H1 (cell line): ENCODE measurements at regions not wholly inside any gene's neighbourhood (a gene's known extent, or its start where the extent isn't known, plus 50 kb on each side); places are given as distances from the start of the nearest gene placed in this dataset.

Source experiments
- CTCF ChIA-PET: fragments of 300-600 bp; sonication (Branson Sonifier 250); formaldehyde crosslinking; loops from one replicate; lab custom pipeline; 2021; ENCODE audit not compliant: partially characterized antibody; lab: Charles Lee
- POLR2A ChIA-PET: fragments of 300-600 bp; sonication (Branson Sonifier 250); formaldehyde crosslinking; loops from one replicate; lab custom pipeline; 2021; ENCODE audit warnings: inconsistent platforms; ENCODE audit not compliant: partially characterized antibody; lab: Charles Lee
- DNase-seq, 2 experiments: peaks; one replicate each; pipeline versions ENCODE4 v3.0.0 to v3.0.0-alpha.2; 2010 to 2022; ENCODE audit warnings: low spot score in 2 of 2, low read depth in 1 of 2, mixed read lengths in 1 of 2
- FAIRE-seq: peaks from 2 replicates; lab custom pipeline; 2011; peaks lifted over from hg19 to GRCh38; lab: Jason Lieb, UNC
- H2AFZ ChIP-seq: 2 replicates; pipeline ENCODE4 v1.8.1; 2012; ENCODE audit warnings: low read length, inconsistent platforms
- H2AK5ac ChIP-seq: 2 replicates; pipeline ENCODE4 v1.6.1; 2013; ENCODE audit warnings: low read depth, low read length
- H2BK120ac ChIP-seq: replicated peaks from 2 replicates; pipeline ENCODE3; 2013; ENCODE audit warnings: low read depth, low read length, inconsistent platforms
- H2BK12ac ChIP-seq: 2 replicates; pipeline ENCODE4 v1.6.1; 2013; ENCODE audit warnings: low read depth, low read length
- H2BK15ac ChIP-seq: 2 replicates; pipeline ENCODE4 v1.6.1; 2013; ENCODE audit warnings: low read length
- H2BK20ac ChIP-seq: 2 replicates; pipeline ENCODE4 v1.6.1; 2013; ENCODE audit warnings: low read length
- H2BK5ac ChIP-seq: 2 replicates; pipeline ENCODE4 v1.6.1; 2013; ENCODE audit warnings: low read depth, low read length
- H3K14ac ChIP-seq: 2 replicates; pipeline ENCODE4 v1.6.1; 2013; ENCODE audit warnings: inconsistent platforms; ENCODE audit not compliant: insufficient read length
- H3K18ac ChIP-seq: 2 replicates; pipeline ENCODE4 v1.6.1; 2013; ENCODE audit warnings: low read length; ENCODE audit errors: extremely low read depth
- H3K23ac ChIP-seq: 2 replicates; pipeline ENCODE4 v1.6.1; 2013; ENCODE audit warnings: inconsistent platforms; ENCODE audit not compliant: insufficient read length
- H3K23me2 ChIP-seq: 2 replicates; pipeline ENCODE4 v1.6.1; 2013; ENCODE audit warnings: low read depth, low read length
- H3K27ac ChIP-seq: 2 replicates; pipeline ENCODE4 v1.6.1; 2011; ENCODE audit warnings: low read depth, low read length, inconsistent platforms
- H3K27me3 ChIP-seq, 4 experiments: replicated peaks in 1 of 4; 1 replicate in 1 of 4; 2 replicates in 3 of 4; pipeline versions ENCODE4 v1.6.1 to v1.8.1; 2011 to 2013; ENCODE audit warnings: low read length in 3 of 4, mild to moderate bottlenecking in 3 of 4, inconsistent platforms in 2 of 4, mixed read lengths in 2 of 4, moderate library complexity in 1 of 4; ENCODE audit not compliant: control insufficient read depth in 3 of 4, insufficient read depth in 3 of 4; ENCODE audit errors: extremely low read depth in 1 of 4
- H3K36me3 ChIP-seq, 4 experiments: 2 replicates each; pipeline versions ENCODE4 v1.6.1 to v1.8.1; 2011 to 2013; ENCODE audit warnings: mild to moderate bottlenecking in 4 of 4, low read length in 3 of 4, moderate library complexity in 2 of 4, control low read depth in 1 of 4, inconsistent platforms in 1 of 4; ENCODE audit not compliant: insufficient read depth in 4 of 4, control insufficient read depth in 2 of 4
- H3K4ac ChIP-seq: replicated peaks from 2 replicates; pipeline ENCODE3; 2013; ENCODE audit warnings: low read length, low read depth, mixed read lengths, inconsistent platforms; ENCODE audit not compliant: insufficient read length
- H3K4me1 ChIP-seq, 4 experiments: replicated peaks in 1 of 4; 1 replicate in 1 of 4; 2 replicates in 3 of 4; pipeline versions ENCODE4 v1.6.1 to v1.8.1; 2011 to 2013; ENCODE audit warnings: low read length in 3 of 4, inconsistent platforms in 2 of 4, mixed read lengths in 1 of 4; ENCODE audit not compliant: insufficient read depth in 4 of 4, control insufficient read depth in 3 of 4
- H3K4me2 ChIP-seq, 2 experiments: 2 replicates each; pipeline versions ENCODE4 v1.6.1 to v1.8.1; 2011 to 2013; ENCODE audit warnings: low read depth in 2 of 2, low read length in 2 of 2, control low read depth in 1 of 2, inconsistent platforms in 1 of 2, mild to moderate bottlenecking in 1 of 2; ENCODE audit not compliant: insufficient read depth in 1 of 2
- H3K4me3 ChIP-seq, 4 experiments: fragments of 200-600, 300-600 bp in 1 of 4; sonication (generic), shearing (Covaris generic), sonication (Bioruptor Twin) in 1 of 4; 2 replicates each; pipeline versions ENCODE4 v1.5.1 to v1.8.1; 2011 to 2016; ENCODE audit warnings: low read length in 4 of 4, low read depth in 3 of 4, control low read depth in 2 of 4, inconsistent platforms in 2 of 4, mild to moderate bottlenecking in 2 of 4, mixed read lengths in 1 of 4, moderate library complexity in 1 of 4; ENCODE audit not compliant: insufficient read depth in 2 of 4; ENCODE audit errors: extremely low read depth in 1 of 4
- H3K56ac ChIP-seq: replicated peaks from 2 replicates; pipeline ENCODE3; 2013; ENCODE audit warnings: low read depth, mild to moderate bottlenecking, mixed read lengths, low read length, inconsistent platforms; ENCODE audit not compliant: insufficient read length
- H3K79me1 ChIP-seq: 2 replicates; pipeline ENCODE4 v1.6.1; 2013; ENCODE audit warnings: low read depth, low read length, control low read depth
- H3K79me2 ChIP-seq, 2 experiments: 2 replicates each; pipeline versions ENCODE4 v1.6.1 to v1.8.1; 2012 to 2013; ENCODE audit warnings: low read length in 2 of 2, mild to moderate bottlenecking in 2 of 2, inconsistent platforms in 1 of 2; ENCODE audit not compliant: insufficient read depth in 2 of 2, control insufficient read depth in 1 of 2
- H3K9ac ChIP-seq, 4 experiments: replicated peaks in 1 of 4; 1 replicate in 1 of 4; 2 replicates in 3 of 4; pipeline versions ENCODE4 v1.6.1 to v1.8.1; 2011 to 2013; ENCODE audit warnings: low read depth in 3 of 4, low read length in 3 of 4, control low read depth in 2 of 4, mild to moderate bottlenecking in 2 of 4, moderate library complexity in 2 of 4, inconsistent platforms in 1 of 4; ENCODE audit errors: extremely low read depth in 1 of 4
- H3K9me3 ChIP-seq, 2 experiments: 2 replicates each; pipeline versions ENCODE4 v1.6.1 to v1.8.1; 2012 to 2013; ENCODE audit warnings: mild to moderate bottlenecking in 2 of 2, moderate library complexity in 2 of 2, control low read depth in 1 of 2, inconsistent platforms in 1 of 2, low read depth in 1 of 2, low read length in 1 of 2, mixed read lengths in 1 of 2; ENCODE audit not compliant: insufficient read depth in 2 of 2
- H4K20me1 ChIP-seq, 2 experiments: replicated peaks in 1 of 2; 2 replicates each; pipeline versions ENCODE3 to v1.8.1; 2011 to 2013; ENCODE audit warnings: inconsistent platforms in 2 of 2, low read length in 2 of 2, mild to moderate bottlenecking in 1 of 2; ENCODE audit not compliant: insufficient read depth in 2 of 2, control insufficient read depth in 1 of 2
- H4K5ac ChIP-seq: 2 replicates; pipeline ENCODE4 v1.6.1; 2013; ENCODE audit warnings: low read length, low read depth, mixed read lengths, inconsistent platforms; ENCODE audit not compliant: insufficient read length
- H4K8ac ChIP-seq: 2 replicates; pipeline ENCODE4 v1.8.0; 2013; ENCODE audit warnings: mild to moderate bottlenecking, moderate library complexity, low read length, inconsistent platforms; ENCODE audit not compliant: insufficient read depth; ENCODE audit errors: extremely low read depth
- H4K91ac ChIP-seq: replicated peaks from 2 replicates; pipeline ENCODE3; 2013; ENCODE audit warnings: low read length, mixed read lengths, inconsistent platforms; ENCODE audit not compliant: insufficient read length
- ZNF274 ChIP-seq: IDR thresholded peaks from 2 replicates; pipeline ENCODE4 v1.7.0; 2012; ENCODE audit warnings: low read length, borderline replicate concordance; ENCODE audit errors: extremely low read depth
- WGBS, 2 experiments: shearing (Covaris generic) in 1 of 2; methylation state at CpG; one replicate each; pipeline versions ENCODE4 v1.1.6 to v1.1.7; 2013 to 2015; ENCODE audit warnings: low lambda C conversion rate in 2 of 2, mixed read lengths in 2 of 2, inconsistent platforms in 1 of 2, low coverage in 1 of 2, missing lambda C conversion rate in 1 of 2; ENCODE audit not compliant: insufficient replicate concordance in 2 of 2, insufficient coverage in 1 of 2, insufficient read length in 1 of 2; ENCODE audit errors: extremely low coverage in 1 of 2, missing lambda C conversion rate in 1 of 2; 5-methylcytosine and 5-hydroxymethylcytosine counted together

DNA sequence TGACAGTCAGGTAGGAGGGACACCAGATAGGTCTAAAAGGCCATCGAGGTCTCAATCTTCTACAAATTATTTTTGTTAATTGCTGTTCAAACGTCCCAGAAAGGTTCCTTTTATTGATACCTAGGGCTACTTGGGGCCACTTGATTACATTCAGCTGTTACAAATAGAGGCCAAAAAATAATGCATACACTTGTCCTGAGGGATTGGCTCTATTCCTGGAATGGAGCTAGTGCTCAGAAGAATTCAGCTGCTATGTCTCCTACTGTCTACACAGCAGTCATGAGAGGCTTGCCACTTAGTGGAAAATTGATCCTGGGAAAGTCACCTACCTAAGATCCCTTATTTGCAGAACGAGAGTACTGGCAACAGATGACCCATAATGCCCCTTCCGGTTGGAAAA is 498.3 kb downstream of the ADGRL2 start:
- H3K4me1 ChIP-seq: no peaks in the 10 kb centered on the region
- H3K36me3 ChIP-seq: no peaks in the 10 kb centered on the region
- ChIA-PET CTCF (interaction anchor here (0.7 kb wide), 1 partner anchor 18 kb away, joined by 3 read pairs; no protein-coding TSS in a partner anchor), POLR2A (no interaction called here)
- H3K4ac ChIP-seq: no peak overlapping the region
- no peak overlapping the region for H3K4me3 ChIP-seq
- H2AK5ac ChIP-seq: no peak overlapping the region
- no peak overlapping the region for H3K14ac ChIP-seq
- H2BK15ac ChIP-seq: no peak overlapping the region
- no peaks in the 10 kb centered on the region for H4K20me1 ChIP-seq
- DNase-seq (no peak), FAIRE-seq (no peak)
- no peak overlapping the region for H2BK12ac ChIP-seq
- no peaks in the 10 kb centered on the region for H3K79me2 ChIP-seq
- H3K23ac ChIP-seq: no peak overlapping the region
- no peaks in the 10 kb centered on the region for H3K79me1 ChIP-seq
- H3K27ac ChIP-seq: no peak overlapping the region
- H2BK20ac ChIP-seq: no peak overlapping the region
- 86% methylated on average over 4 of the region's 4 CpGs; no CpG with 5 or more reads in 1 of the 2 experiments for WGBS, 2 experiments
- H4K91ac ChIP-seq: no peak overlapping the region
- no peak overlapping the region for H3K4me2 ChIP-seq
- no peak overlapping the region for H4K8ac ChIP-seq
- no peaks in the 10 kb centered on the region for H3K23me2 ChIP-seq
- no peak overlapping the region for H3K56ac ChIP-seq
- H4K5ac ChIP-seq: no peak overlapping the region
- H2BK120ac ChIP-seq: no peak overlapping the region
- H3K9me3 ChIP-seq: no peaks in the 10 kb centered on the region
- H2BK5ac ChIP-seq: no peak overlapping the region
- H2AFZ ChIP-seq: no peak overlapping the region; the same call in 1 of the 2 replicates
- no peaks in the 10 kb centered on the region for H3K27me3 ChIP-seq
- H3K18ac ChIP-seq: no peak overlapping the region
- H3K9ac ChIP-seq: no peak overlapping the region
- TF ChIP-seq ZNF274: no peak
